Upper lobe of left lung (tissue), 4 donors: ENCODE measurements at regions not wholly inside any gene's neighbourhood (a gene's known extent, or its start where the extent isn't known, plus 50 kb on each side); places are given as distances from the start of the nearest gene placed in this dataset.

Source experiments
- EP300 ChIP-seq, 4 donors: sonication (generic); formaldehyde crosslinking; IDR thresholded peaks; one replicate each; pipeline ENCODE4 v1.5.1; 2017; ENCODE audit warnings: antibody characterized with exemption in 4 of 4, control low read depth in 2 of 4
- POLR2A ChIP-seq, 4 donors: fragments of 450-650 bp; IDR thresholded peaks; one replicate each; pipeline ENCODE4 v1.5.1; 2016 to 2017; ENCODE audit warnings: antibody characterized with exemption in 4 of 4, mild to moderate bottlenecking in 2 of 4
- POLR2AphosphoS5 ChIP-seq, 2 donors: sonication (generic); formaldehyde crosslinking; IDR thresholded peaks; one replicate each; pipeline ENCODE4 v1.5.1; 2017; ENCODE audit warnings: antibody characterized with exemption in 2 of 2
- TF ChIP-seq, protein P1 (sequence below), 6 experiments: fragments of 450-650 bp in 4 of 6; fragments of 200-600 bp in 2 of 6; sonication (generic) in 2 of 6; IDR thresholded peaks; one replicate each; pipeline ENCODE4 v1.5.1; 2016 to 2019; ENCODE audit warnings: antibody characterized with exemption in 6 of 6

GRCh38 chr15:62512904-62513303, 347.8 kb upstream of the C2CD4B start:
- TF ChIP-seq POLR2A (IDR thresholded peaks at IDR 0.05): no peak
- TF ChIP-seq, protein P1, sequence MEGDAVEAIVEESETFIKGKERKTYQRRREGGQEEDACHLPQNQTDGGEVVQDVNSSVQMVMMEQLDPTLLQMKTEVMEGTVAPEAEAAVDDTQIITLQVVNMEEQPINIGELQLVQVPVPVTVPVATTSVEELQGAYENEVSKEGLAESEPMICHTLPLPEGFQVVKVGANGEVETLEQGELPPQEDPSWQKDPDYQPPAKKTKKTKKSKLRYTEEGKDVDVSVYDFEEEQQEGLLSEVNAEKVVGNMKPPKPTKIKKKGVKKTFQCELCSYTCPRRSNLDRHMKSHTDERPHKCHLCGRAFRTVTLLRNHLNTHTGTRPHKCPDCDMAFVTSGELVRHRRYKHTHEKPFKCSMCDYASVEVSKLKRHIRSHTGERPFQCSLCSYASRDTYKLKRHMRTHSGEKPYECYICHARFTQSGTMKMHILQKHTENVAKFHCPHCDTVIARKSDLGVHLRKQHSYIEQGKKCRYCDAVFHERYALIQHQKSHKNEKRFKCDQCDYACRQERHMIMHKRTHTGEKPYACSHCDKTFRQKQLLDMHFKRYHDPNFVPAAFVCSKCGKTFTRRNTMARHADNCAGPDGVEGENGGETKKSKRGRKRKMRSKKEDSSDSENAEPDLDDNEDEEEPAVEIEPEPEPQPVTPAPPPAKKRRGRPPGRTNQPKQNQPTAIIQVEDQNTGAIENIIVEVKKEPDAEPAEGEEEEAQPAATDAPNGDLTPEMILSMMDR (IDR thresholded peaks at IDR 0.05): no peak
- TF ChIP-seq POLR2AphosphoS5 (IDR thresholded peaks at IDR 0.05): no peak
- TF ChIP-seq EP300 (IDR thresholded peaks at IDR 0.05): no peak
